Thyroid gland (tissue), 4 donors: ENCODE measurements at regions not wholly inside any gene's neighbourhood (a gene's known extent, or its start where the extent isn't known, plus 50 kb on each side); places are given as distances from the start of the nearest gene placed in this dataset.

Experiments
- POLR2A ChIP-seq, 2 donors: fragments of 450-650 bp; IDR thresholded peaks; one replicate each; pipeline ENCODE4 v1.6.1; 2017; ENCODE audit warnings: antibody characterized with exemption in 2 of 2, mild to moderate bottlenecking in 2 of 2, moderate library complexity in 1 of 2
- TF ChIP-seq, protein P1 (sequence below), 6 experiments: fragments of 200-600 bp in 3 of 6; fragments of 450-650 bp in 3 of 6; sonication (generic) in 3 of 6; IDR thresholded peaks; one replicate each; pipeline ENCODE4 v1.5.1; 2016 to 2019; ENCODE audit warnings: antibody characterized with exemption in 6 of 6, mild to moderate bottlenecking in 2 of 6, inconsistent platforms in 1 of 6, moderate library complexity in 1 of 6

DNA sequence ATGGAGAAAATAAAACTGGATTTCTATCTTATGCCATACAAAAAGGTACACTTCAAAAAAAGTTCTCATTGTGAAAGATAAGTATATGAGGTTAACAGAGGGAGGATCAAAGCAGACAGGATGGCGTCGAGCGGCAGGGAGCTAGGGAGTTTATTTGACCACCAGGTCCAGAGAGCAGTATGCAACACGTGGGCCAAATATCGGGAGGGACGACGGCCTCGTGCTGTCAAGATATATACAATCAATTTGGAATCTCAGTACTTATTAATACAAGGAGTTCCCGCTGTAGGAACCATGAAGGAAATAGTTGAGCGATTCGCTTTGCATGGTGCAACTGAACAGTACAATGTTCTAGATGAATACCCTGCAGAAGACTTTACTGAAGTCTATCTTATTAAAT, 1069.4 kb upstream of the INTU start:
- TF ChIP-seq POLR2A (IDR thresholded peaks at IDR 0.05), result no peak
- TF ChIP-seq, protein P1, sequence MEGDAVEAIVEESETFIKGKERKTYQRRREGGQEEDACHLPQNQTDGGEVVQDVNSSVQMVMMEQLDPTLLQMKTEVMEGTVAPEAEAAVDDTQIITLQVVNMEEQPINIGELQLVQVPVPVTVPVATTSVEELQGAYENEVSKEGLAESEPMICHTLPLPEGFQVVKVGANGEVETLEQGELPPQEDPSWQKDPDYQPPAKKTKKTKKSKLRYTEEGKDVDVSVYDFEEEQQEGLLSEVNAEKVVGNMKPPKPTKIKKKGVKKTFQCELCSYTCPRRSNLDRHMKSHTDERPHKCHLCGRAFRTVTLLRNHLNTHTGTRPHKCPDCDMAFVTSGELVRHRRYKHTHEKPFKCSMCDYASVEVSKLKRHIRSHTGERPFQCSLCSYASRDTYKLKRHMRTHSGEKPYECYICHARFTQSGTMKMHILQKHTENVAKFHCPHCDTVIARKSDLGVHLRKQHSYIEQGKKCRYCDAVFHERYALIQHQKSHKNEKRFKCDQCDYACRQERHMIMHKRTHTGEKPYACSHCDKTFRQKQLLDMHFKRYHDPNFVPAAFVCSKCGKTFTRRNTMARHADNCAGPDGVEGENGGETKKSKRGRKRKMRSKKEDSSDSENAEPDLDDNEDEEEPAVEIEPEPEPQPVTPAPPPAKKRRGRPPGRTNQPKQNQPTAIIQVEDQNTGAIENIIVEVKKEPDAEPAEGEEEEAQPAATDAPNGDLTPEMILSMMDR (IDR thresholded peaks at IDR 0.05), result no peak
